HAP-1 (cell line): ENCODE measurements at regions not wholly inside any gene's neighbourhood (a gene's known extent, or its start where the extent isn't known, plus 50 kb on each side); places are given as distances from the start of the nearest gene placed in this dataset.
A peak's percentile ranks its signal among the peaks of the same experiment; 100 is the strongest.

Experiments used
- DNase-seq, 2 experiments: peaks; one replicate each; pipeline ENCODE4 v3.0.0-alpha.2; 2016 to 2020; ENCODE audit warnings: low spot score in 2 of 2
- H3K27me3 ChIP-seq: fragments of 250-450 bp; sonication (Bioruptor Pico); 2 replicates; pipeline ENCODE4 v1.5.1; 2020; ENCODE audit warnings: low read depth, mild to moderate bottlenecking, moderate library complexity
- H3K36me3 ChIP-seq: fragments of 250-450 bp; sonication (Bioruptor Pico); replicated peaks from 2 replicates; pipeline ENCODE4 v1.5.1; 2020; ENCODE audit warnings: mild to moderate bottlenecking
- H3K4me1 ChIP-seq: fragments of 250-450 bp; sonication (Bioruptor Pico); 2 replicates; pipeline ENCODE4 v1.5.1; 2020; ENCODE audit warnings: mild to moderate bottlenecking
- H3K4me3 ChIP-seq: fragments of 250-450 bp; sonication (Bioruptor Pico); 2 replicates; pipeline ENCODE4 v1.5.1; 2020; ENCODE audit warnings: mild to moderate bottlenecking, moderate library complexity
- H3K9me3 ChIP-seq: fragments of 250-450 bp; sonication (Bioruptor Pico); 2 replicates; pipeline ENCODE4 v1.5.1; 2020; ENCODE audit warnings: mild to moderate bottlenecking, moderate library complexity
- in situ Hi-C: fragments of 300-500 bp; cut with MboI; formaldehyde crosslinking; loops from 3 replicates; pipeline ENCODE4 v1.14.3; 2020; ENCODE audit warnings: low sequenced_read_pairs, inconsistent platforms, mixed read lengths

- H3K27me3 ChIP-seq: no peaks in the 10 kb centered on the region
- no peaks in the 10 kb centered on the region for H3K4me1 ChIP-seq
- in situ Hi-C loops: no loop called here
- no peak for DNase-seq
- no peak overlapping the region for H3K4me3 ChIP-seq
- H3K36me3 ChIP-seq: no peaks in the 10 kb centered on the region
- no peaks in the 10 kb centered on the region for H3K9me3 ChIP-seq
Observed at GRCh38 chr6:14707971-14708465, 537.9 kb upstream of the JARID2 start.

GRCh38 chr6:14709066-14709670 lies 536.7 kb upstream of the JARID2 start:
- no peaks in the 10 kb centered on the region for H3K9me3 ChIP-seq
- no peaks in the 10 kb centered on the region for H3K36me3 ChIP-seq
- H3K4me3 ChIP-seq: no peak overlapping the region
- no peaks in the 10 kb centered on the region for H3K4me1 ChIP-seq
- no peaks in the 10 kb centered on the region for H3K27me3 ChIP-seq
- in situ Hi-C loops: no loop called here
- no peak for DNase-seq

GRCh38 chr6:14709900-14710299 lies 536.0 kb upstream of the JARID2 start:
- Histone ChIP-seq H3K4me1 (no peaks in the 10 kb centered on the region), H3K4me3 (no peak overlapping the region), H3K9me3 (no peaks in the 10 kb centered on the region), H3K27me3 (no peaks in the 10 kb centered on the region), H3K36me3 (no peaks in the 10 kb centered on the region)
- in situ Hi-C loops: no loop called here
- no peak for DNase-seq

- DNase-seq: no peak
- no peaks in the 10 kb centered on the region for H3K36me3 ChIP-seq
- no peaks in the 10 kb centered on the region for H3K9me3 ChIP-seq
- no peaks in the 10 kb centered on the region for H3K27me3 ChIP-seq
- no peak overlapping the region for H3K4me3 ChIP-seq
- H3K4me1 ChIP-seq: no peaks in the 10 kb centered on the region
- in situ Hi-C loops: no loop called here
Observed at GRCh38 chr6:14710421-14710820, 535.4 kb upstream of the JARID2 start.

- DNase-seq: peak in 1 of 2 experiments; percentile 22
- no peak overlapping the region for H3K4me3 ChIP-seq
- H3K36me3 ChIP-seq: no peaks in the 10 kb centered on the region
- H3K9me3 ChIP-seq: no peaks in the 10 kb centered on the region
- H3K27me3 ChIP-seq: no peaks in the 10 kb centered on the region
- in situ Hi-C loops: no loop called here
- H3K4me1 ChIP-seq: no peaks in the 10 kb centered on the region
Observed at GRCh38 chr6:14711056-14711703, 534.7 kb upstream of the JARID2 start.

GRCh38 chr6:14711704-14712379 lies 534.0 kb upstream of the JARID2 start:
- no peak for DNase-seq
- no peaks in the 10 kb centered on the region for H3K36me3 ChIP-seq
- H3K4me1 ChIP-seq: no peaks in the 10 kb centered on the region
- H3K4me3 ChIP-seq: no peak overlapping the region
- H3K27me3 ChIP-seq: no peaks in the 10 kb centered on the region
- no peaks in the 10 kb centered on the region for H3K9me3 ChIP-seq
- in situ Hi-C loops: no loop called here

- Histone ChIP-seq H3K4me3 (no peak overlapping the region), H3K9me3 (no peaks in the 10 kb centered on the region), H3K36me3 (no peaks in the 10 kb centered on the region), H3K4me1 (no peaks in the 10 kb centered on the region), H3K27me3 (no peaks in the 10 kb centered on the region)
- in situ Hi-C loops: no loop called here
- DNase-seq: no peak
Observed at GRCh38 chr6:14713008-14713960, 532.6 kb upstream of the JARID2 start.

- Histone ChIP-seq H3K9me3 (no peaks in the 10 kb centered on the region), H3K27me3 (no peaks in the 10 kb centered on the region), H3K36me3 (no peaks in the 10 kb centered on the region), H3K4me1 (no peaks in the 10 kb centered on the region), H3K4me3 (no peak overlapping the region)
- in situ Hi-C loops: no loop called here
- no peak for DNase-seq
Observed at GRCh38 chr6:14713966-14714631, 531.8 kb upstream of the JARID2 start.

- in situ Hi-C loops: no loop called here
Observed at GRCh38 chr6:14715076-14715475, 530.8 kb upstream of the JARID2 start.

GRCh38 chr6:14716499-14717146 lies 529.2 kb upstream of the JARID2 start:
- H3K4me3 ChIP-seq: no peak overlapping the region
- H3K36me3 ChIP-seq: no peaks in the 10 kb centered on the region
- H3K4me1 ChIP-seq: no peaks in the 10 kb centered on the region
- no peak for DNase-seq
- no peaks in the 10 kb centered on the region for H3K27me3 ChIP-seq
- no peaks in the 10 kb centered on the region for H3K9me3 ChIP-seq
- in situ Hi-C loops: no loop called here

More at GRCh38 chr6:14715076-14715475, 530.8 kb upstream of the JARID2 start:
- DNase-seq: no peak
- H3K36me3 ChIP-seq: no peaks in the 10 kb centered on the region
- no peaks in the 10 kb centered on the region for H3K9me3 ChIP-seq
- no peak overlapping the region for H3K4me3 ChIP-seq
- H3K4me1 ChIP-seq: no peaks in the 10 kb centered on the region
- no peaks in the 10 kb centered on the region for H3K27me3 ChIP-seq

GRCh38 chr6:14717307-14717706 lies 528.6 kb upstream of the JARID2 start:
- no peaks in the 10 kb centered on the region for H3K27me3 ChIP-seq
- in situ Hi-C loops: no loop called here
- H3K4me1 ChIP-seq: no peaks in the 10 kb centered on the region
- no peak overlapping the region for H3K4me3 ChIP-seq
- no peaks in the 10 kb centered on the region for H3K36me3 ChIP-seq
- no peaks in the 10 kb centered on the region for H3K9me3 ChIP-seq
- no peak for DNase-seq

- Histone ChIP-seq H3K36me3 (no peaks in the 10 kb centered on the region), H3K27me3 (no peaks in the 10 kb centered on the region), H3K4me1 (no peaks in the 10 kb centered on the region), H3K4me3 (no peak overlapping the region), H3K9me3 (no peaks in the 10 kb centered on the region)
- in situ Hi-C loops: no loop called here
- no peak for DNase-seq
Observed at GRCh38 chr6:14718861-14719260, 527.0 kb upstream of the JARID2 start.

GRCh38 chr6:14719270-14719669 lies 526.6 kb upstream of the JARID2 start:
- H3K4me3 ChIP-seq: no peak overlapping the region
- no peaks in the 10 kb centered on the region for H3K27me3 ChIP-seq
- in situ Hi-C loops: no loop called here
- H3K36me3 ChIP-seq: no peaks in the 10 kb centered on the region
- no peaks in the 10 kb centered on the region for H3K9me3 ChIP-seq
- no peaks in the 10 kb centered on the region for H3K4me1 ChIP-seq
- DNase-seq: no peak
